Naive thymus-derived CD4-positive, alpha-beta T cell (primary cell): ENCODE measurements at regions not wholly inside any gene's neighbourhood (a gene's known extent, or its start where the extent isn't known, plus 50 kb on each side); places are given as distances from the start of the nearest gene placed in this dataset.

ENCODE experiments used
- ATAC-seq: fragments of 150-1000 bp; cut with Tn5 transposase; 2 replicates; pipeline ENCODE4 v1.10.0; 2021; ENCODE audit warnings: mild to moderate bottlenecking, moderate library complexity
- CTCF ChIA-PET: fragments of 350-600 bp; sonication (Branson Sonifier 250); formaldehyde crosslinking; loops from one replicate; lab custom pipeline; 2021; ENCODE audit warnings: antibody characterized with exemption; lab: Charles Lee
- POLR2A ChIA-PET: fragments of 350-600 bp; sonication (Branson Sonifier 250); formaldehyde crosslinking; loops from one replicate; lab custom pipeline; 2021; ENCODE audit warnings: antibody characterized with exemption, inconsistent platforms; lab: Charles Lee
- DNase-seq, 9 donors: peaks; one replicate each; pipeline versions ENCODE4 v3.0.0 to v3.0.0-alpha.2; 2020 to 2022; ENCODE audit warnings: mixed read lengths in 1 of 9
- H3K27ac ChIP-seq: one replicate; pipeline ENCODE4 v1.7.0; 2013; ENCODE audit warnings: mild to moderate bottlenecking, low read depth, low read length, moderate library complexity
- H3K27me3 ChIP-seq, 2 donors: one replicate each; pipeline ENCODE4 v1.7.0; 2013; ENCODE audit warnings: low read length in 2 of 2, mild to moderate bottlenecking in 2 of 2, moderate library complexity in 2 of 2; ENCODE audit not compliant: control insufficient read depth in 2 of 2, insufficient read depth in 2 of 2
- H3K36me3 ChIP-seq, 3 experiments: 1 replicate in 2 of 3; 2 replicates in 1 of 3; pipeline ENCODE4 v1.7.0; 2013; ENCODE audit warnings: low read length in 3 of 3, mild to moderate bottlenecking in 3 of 3, moderate library complexity in 1 of 3; ENCODE audit not compliant: insufficient read depth in 3 of 3, control insufficient read depth in 2 of 3
- H3K4me1 ChIP-seq, 2 donors: one replicate each; pipeline ENCODE4 v1.7.0; 2013; ENCODE audit warnings: low read length in 2 of 2, mild to moderate bottlenecking in 2 of 2, moderate library complexity in 1 of 2; ENCODE audit not compliant: control insufficient read depth in 2 of 2, insufficient read depth in 2 of 2
- H3K4me3 ChIP-seq: 2 replicates; pipeline ENCODE4 v1.7.0; 2013; ENCODE audit warnings: mild to moderate bottlenecking, low read length
- H3K9me3 ChIP-seq, 3 experiments: 1 replicate in 2 of 3; 2 replicates in 1 of 3; pipeline ENCODE4 v1.7.0; 2013; ENCODE audit warnings: low read length in 3 of 3; ENCODE audit not compliant: control insufficient read depth in 2 of 3
- H3K27ac Mint-ChIP-seq, 9 donors: one replicate each; pipeline ENCODE4 v1.8.0; 2020 to 2022; ENCODE audit warnings: mixed read lengths in 9 of 9, mild to moderate bottlenecking in 8 of 9, moderate library complexity in 5 of 9, inconsistent platforms in 2 of 9
- H3K27me3 Mint-ChIP-seq, 5 donors: one replicate each; pipeline ENCODE4 v1.8.0; 2021 to 2022; ENCODE audit warnings: mixed read lengths in 5 of 5, mild to moderate bottlenecking in 1 of 5
- H3K36me3 Mint-ChIP-seq, 5 donors: one replicate each; pipeline ENCODE4 v1.8.0; 2020 to 2022; ENCODE audit warnings: mixed read lengths in 5 of 5, mild to moderate bottlenecking in 3 of 5, inconsistent platforms in 1 of 5
- H3K4me1 Mint-ChIP-seq, 7 donors: one replicate each; pipeline ENCODE4 v1.8.0; 2020 to 2022; ENCODE audit warnings: mixed read lengths in 7 of 7, mild to moderate bottlenecking in 3 of 7, inconsistent platforms in 1 of 7
- H3K4me3 Mint-ChIP-seq, 10 donors: one replicate each; pipeline ENCODE4 v1.8.0; 2020 to 2022; ENCODE audit warnings: mild to moderate bottlenecking in 10 of 10, mixed read lengths in 10 of 10, moderate library complexity in 6 of 10, inconsistent platforms in 2 of 10
- H3K9me3 Mint-ChIP-seq, 11 donors: one replicate each; pipeline ENCODE4 v1.8.0; 2020 to 2022; ENCODE audit warnings: mixed read lengths in 11 of 11, mild to moderate bottlenecking in 4 of 11, inconsistent platforms in 1 of 11, moderate library complexity in 1 of 11
- intact Hi-C, 2 donors: fragments of 100-400 bp; cut with micrococcal nuclease; formaldehyde crosslinking; loops; one replicate each; pipeline ENCODE4 v1.15.1; 2023

- ATAC-seq, result no peak
- peaks cover 0 to 7% (median 0%) of the 10 kb centered on the region in 5 donors for H3K36me3 Mint-ChIP-seq
- intact Hi-C loops, result no loop called here
- no peak overlapping the region for H3K4me3 Mint-ChIP-seq
- Histone ChIP-seq H3K36me3 (no peaks in the 10 kb centered on the region), H3K4me1 (no peaks in the 10 kb centered on the region), H3K4me3 (no peak overlapping the region), H3K27me3 (no peaks in the 10 kb centered on the region), H3K27ac (no peak overlapping the region), H3K9me3 (no peaks in the 10 kb centered on the region)
- H3K9me3 Mint-ChIP-seq, result peaks cover 0 to 16% (median 7%) of the 10 kb centered on the region in 11 donors
- peaks cover 0 to 1% (median 0%) of the 10 kb centered on the region in 7 donors for H3K4me1 Mint-ChIP-seq
- ChIA-PET POLR2A (interaction anchor here (0.6 kb wide), 1 partner anchor 329 kb away, joined by 3 read pairs; no protein-coding TSS in a partner anchor), CTCF (no interaction called here)
- DNase-seq, result no peak
- H3K27ac Mint-ChIP-seq, result no peak overlapping the region
- H3K27me3 Mint-ChIP-seq, result peaks cover 15 to 56% (median 30%) of the 10 kb centered on the region in 5 donors
These were observed 308.2 kb upstream of the IRX3 start for GRCh38 chr16:54594601-54595391.

- Histone ChIP-seq H3K4me1 (no peaks in the 10 kb centered on the region), H3K27me3 (no peaks in the 10 kb centered on the region), H3K9me3 (no peaks in the 10 kb centered on the region), H3K4me3 (no peak overlapping the region), H3K27ac (no peak overlapping the region), H3K36me3 (no peaks in the 10 kb centered on the region)
- H3K27ac Mint-ChIP-seq, result no peak overlapping the region
- POLR2A ChIA-PET, result no interaction called here
- H3K4me1 Mint-ChIP-seq, result peaks cover 0 to 1% (median 0%) of the 10 kb centered on the region in 7 donors
- ATAC-seq (no peak), DNase-seq (no peak)
- no peak overlapping the region for H3K4me3 Mint-ChIP-seq
- peaks cover 0 to 9% (median 0%) of the 10 kb centered on the region in 11 donors for H3K9me3 Mint-ChIP-seq
- CTCF ChIA-PET, result no interaction called here
- H3K27me3 Mint-ChIP-seq, result peaks cover 15 to 52% (median 44%) of the 10 kb centered on the region in 5 donors
- intact Hi-C loops, result no loop called here
- H3K36me3 Mint-ChIP-seq, result peaks cover 0 to 5% (median 0%) of the 10 kb centered on the region in 5 donors
These were observed 305.2 kb upstream of the IRX3 start for GRCh38 chr16:54591816-54592246.

- H3K36me3 Mint-ChIP-seq, result peaks cover 0 to 5% (median 0%) of the 10 kb centered on the region in 5 donors
These were observed 304.2 kb upstream of the IRX3 start for GRCh38 chr16:54590836-54591235.

GRCh38 chr16:54589326-54589725, 302.7 kb upstream of the IRX3 start:
- H3K4me1 ChIP-seq, result no peaks in the 10 kb centered on the region
- no peaks in the 10 kb centered on the region for H3K27me3 ChIP-seq
- H3K4me3 ChIP-seq, result no peak overlapping the region
- Mint-ChIP-seq H3K9me3 (peaks cover 0 to 9% (median 0%) of the 10 kb centered on the region in 11 donors), H3K4me3 (no peak overlapping the region), H3K36me3 (peaks cover 0 to 5% (median 0%) of the 10 kb centered on the region in 5 donors), H3K4me1 (peaks cover 0 to 2% (median 0%) of the 10 kb centered on the region in 7 donors), H3K27ac (no peak overlapping the region), H3K27me3 (peaks cover 0 to 30% (median 25%) of the 10 kb centered on the region in 5 donors)
- intact Hi-C loops, result no loop called here
- no peaks in the 10 kb centered on the region for H3K36me3 ChIP-seq
- CTCF ChIA-PET, result no interaction called here
- ATAC-seq (no peak), DNase-seq (no peak)
- H3K9me3 ChIP-seq, result no peaks in the 10 kb centered on the region
- H3K27ac ChIP-seq, result no peak overlapping the region
- POLR2A ChIA-PET, result no interaction called here

More at GRCh38 chr16:54590836-54591235, 304.2 kb upstream of the IRX3 start:
- no peak overlapping the region for H3K4me3 Mint-ChIP-seq
- no peak overlapping the region for H3K4me3 ChIP-seq
- H3K4me1 ChIP-seq, result no peaks in the 10 kb centered on the region
- H3K27me3 Mint-ChIP-seq, result peaks cover 10 to 45% (median 39%) of the 10 kb centered on the region in 5 donors
- H3K9me3 ChIP-seq, result no peaks in the 10 kb centered on the region
- ChIA-PET CTCF (no interaction called here), POLR2A (no interaction called here)
- intact Hi-C loops, result no loop called here
- H3K27ac ChIP-seq, result no peak overlapping the region
- ATAC-seq, result no peak
- peak overlapping the region in 1 of 9 donors; percentile 0 for H3K27ac Mint-ChIP-seq
- peaks cover 0 to 1% (median 0%) of the 10 kb centered on the region in 7 donors for H3K4me1 Mint-ChIP-seq
- H3K9me3 Mint-ChIP-seq, result peaks cover 0 to 9% (median 0%) of the 10 kb centered on the region in 11 donors
- H3K27me3 ChIP-seq, result no peaks in the 10 kb centered on the region
- DNase-seq, result no peak
- no peaks in the 10 kb centered on the region for H3K36me3 ChIP-seq

- Histone ChIP-seq H3K9me3 (no peaks in the 10 kb centered on the region), H3K4me3 (no peak overlapping the region), H3K27ac (no peak overlapping the region), H3K36me3 (no peaks in the 10 kb centered on the region), H3K4me1 (no peaks in the 10 kb centered on the region), H3K27me3 (no peaks in the 10 kb centered on the region)
- H3K27ac Mint-ChIP-seq, result no peak overlapping the region
- ChIA-PET POLR2A (no interaction called here), CTCF (no interaction called here)
- H3K9me3 Mint-ChIP-seq, result peaks cover 0 to 9% (median 0%) of the 10 kb centered on the region in 11 donors
- ATAC-seq (no peak), DNase-seq (no peak)
- no peak overlapping the region for H3K4me3 Mint-ChIP-seq
- H3K4me1 Mint-ChIP-seq, result peaks cover 0 to 2% (median 0%) of the 10 kb centered on the region in 7 donors
- intact Hi-C loops, result no loop called here
- peaks cover 0 to 5% (median 0%) of the 10 kb centered on the region in 5 donors for H3K36me3 Mint-ChIP-seq
- H3K27me3 Mint-ChIP-seq, result peaks cover 0 to 28% (median 16%) of the 10 kb centered on the region in 5 donors
These were observed 301.4 kb upstream of the IRX3 start for GRCh38 chr16:54588026-54588425.

GRCh38 chr16:54587176-54587515, 300.6 kb upstream of the IRX3 start:
- Mint-ChIP-seq H3K4me1 (peaks cover 0 to 2% (median 0%) of the 10 kb centered on the region in 7 donors), H3K36me3 (peaks cover 0 to 5% (median 0%) of the 10 kb centered on the region in 5 donors), H3K27ac (no peak overlapping the region), H3K4me3 (no peak overlapping the region), H3K9me3 (peaks cover 0 to 9% (median 0%) of the 10 kb centered on the region in 11 donors), H3K27me3 (peaks cover 0 to 26% (median 15%) of the 10 kb centered on the region in 5 donors)
- ATAC-seq (no peak), DNase-seq (no peak)
- H3K36me3 ChIP-seq, result no peaks in the 10 kb centered on the region
- H3K27me3 ChIP-seq, result no peaks in the 10 kb centered on the region
- no peaks in the 10 kb centered on the region for H3K4me1 ChIP-seq
- H3K9me3 ChIP-seq, result no peaks in the 10 kb centered on the region
- no peak overlapping the region for H3K4me3 ChIP-seq
- CTCF ChIA-PET, result no interaction called here
- POLR2A ChIA-PET, result no interaction called here
- intact Hi-C loops, result no loop called here
- H3K27ac ChIP-seq, result no peak overlapping the region
